ENCODE measurements at regions not wholly inside any gene's neighbourhood (a gene's known extent, or its start where the extent isn't known, plus 50 kb on each side); places are given as distances from the start of the nearest gene placed in this dataset.

DNA sequence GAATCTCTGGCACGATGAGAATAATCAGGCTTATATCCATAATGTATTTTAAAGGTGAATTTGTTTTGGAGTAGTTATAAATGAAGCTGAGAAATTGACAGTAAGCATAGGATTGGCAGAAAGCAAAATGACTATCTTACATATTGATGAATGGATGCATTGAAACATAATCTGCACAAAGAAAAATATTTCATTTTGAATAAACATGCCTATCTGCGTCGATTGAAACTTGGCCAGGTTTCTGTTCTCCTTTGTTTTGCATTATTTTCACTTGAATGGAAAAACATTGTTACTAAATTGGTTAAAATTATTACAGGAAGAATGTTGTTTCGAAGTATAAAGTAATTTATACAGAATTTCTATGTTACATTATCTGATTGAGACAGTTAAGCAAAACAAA, 128.2 kb downstream of the USP22 start:
- H3K56ac ChIP-seq (ENCODE audit: insufficient read length, low read depth, low read length), result no peak overlapping the region
- H2BK15ac ChIP-seq (ENCODE audit: low read depth, low read length), result no peak overlapping the region
- TF ChIP-seq, protein P1, sequence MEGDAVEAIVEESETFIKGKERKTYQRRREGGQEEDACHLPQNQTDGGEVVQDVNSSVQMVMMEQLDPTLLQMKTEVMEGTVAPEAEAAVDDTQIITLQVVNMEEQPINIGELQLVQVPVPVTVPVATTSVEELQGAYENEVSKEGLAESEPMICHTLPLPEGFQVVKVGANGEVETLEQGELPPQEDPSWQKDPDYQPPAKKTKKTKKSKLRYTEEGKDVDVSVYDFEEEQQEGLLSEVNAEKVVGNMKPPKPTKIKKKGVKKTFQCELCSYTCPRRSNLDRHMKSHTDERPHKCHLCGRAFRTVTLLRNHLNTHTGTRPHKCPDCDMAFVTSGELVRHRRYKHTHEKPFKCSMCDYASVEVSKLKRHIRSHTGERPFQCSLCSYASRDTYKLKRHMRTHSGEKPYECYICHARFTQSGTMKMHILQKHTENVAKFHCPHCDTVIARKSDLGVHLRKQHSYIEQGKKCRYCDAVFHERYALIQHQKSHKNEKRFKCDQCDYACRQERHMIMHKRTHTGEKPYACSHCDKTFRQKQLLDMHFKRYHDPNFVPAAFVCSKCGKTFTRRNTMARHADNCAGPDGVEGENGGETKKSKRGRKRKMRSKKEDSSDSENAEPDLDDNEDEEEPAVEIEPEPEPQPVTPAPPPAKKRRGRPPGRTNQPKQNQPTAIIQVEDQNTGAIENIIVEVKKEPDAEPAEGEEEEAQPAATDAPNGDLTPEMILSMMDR (conservative IDR thresholded peaks at IDR 0.05), result no peak
- no peak overlapping the region for H2AFZ ChIP-seq (ENCODE audit: low read length)
- Mint-ChIP-seq H3K36me3 (ENCODE audit: insufficient read depth in 1 of 3, low read depth in 3 of 3) (peaks cover 8 to 16% (median 8%) of the 10 kb centered on the region in 3 experiments), H3K4me1 (peaks cover 5 to 9% of the 10 kb centered on the region in 2 experiments; a peak in 1 of 4 replicates), H3K27me3 (ENCODE audit: low read depth) (no peaks in the 10 kb centered on the region; the same call in 1 of the 2 replicates), H3K27ac (no peak overlapping the region), H3K4me3 (no peak overlapping the region), H3K9me3 (peaks cover 10 to 12% of the 10 kb centered on the region in 2 experiments)
- H4K8ac ChIP-seq (replicated peaks; ENCODE audit: insufficient read length, low read depth, low read length), result no peak overlapping the region
- no peaks in the 10 kb centered on the region for H3K79me1 ChIP-seq (ENCODE audit: insufficient read depth, low read depth, low read length, poor library complexity, severe bottlenecking)
- no peak overlapping the region for H3K9ac ChIP-seq (ENCODE audit: extremely low read depth, insufficient read length, low read length)
- H3K27ac ChIP-seq (ENCODE audit: insufficient read length, low read depth, low read length), result no peak overlapping the region
- H3K27me3 ChIP-seq (ENCODE audit: insufficient read depth, low read length), result no peaks in the 10 kb centered on the region
- no peak overlapping the region for H3T11ph ChIP-seq (ENCODE audit: low read length)
- no peak overlapping the region for H2BK5ac ChIP-seq (ENCODE audit: insufficient read length, low read length)
- H2BK12ac ChIP-seq (ENCODE audit: insufficient read length, low read depth, low read length), result no peak overlapping the region
- no peaks in the 10 kb centered on the region for H3K9me3 ChIP-seq (ENCODE audit: control insufficient read depth, low read depth, low read length)
- H2BK20ac ChIP-seq (ENCODE audit: low read depth, low read length, poor library complexity, severe bottlenecking), result no peak overlapping the region
- H4K91ac ChIP-seq (ENCODE audit: insufficient read length, low read depth, low read length), result no peak overlapping the region
- H4K20me1 ChIP-seq (ENCODE audit: control insufficient read depth, insufficient read depth, insufficient read length), result no peaks in the 10 kb centered on the region
- WGBS (ENCODE audit: extremely low coverage, insufficient read length, low lambda C conversion rate), result 100% methylated on average over 1 of the region's 4 CpGs
- H3K79me2 ChIP-seq (ENCODE audit: insufficient read depth, low read length), result no peaks in the 10 kb centered on the region
- H3K23me2 ChIP-seq (ENCODE audit: insufficient read length, low read depth, low read length, poor library complexity, severe bottlenecking), result no peaks in the 10 kb centered on the region
- no peak overlapping the region for H2BK120ac ChIP-seq (ENCODE audit: low read depth, low read length, poor library complexity, severe bottlenecking)
- no peak overlapping the region for H3K4me2 ChIP-seq (ENCODE audit: insufficient read depth, insufficient read length, low read length)
- no peak overlapping the region for H3K4ac ChIP-seq (ENCODE audit: low read depth, low read length)
- H2AK5ac ChIP-seq (ENCODE audit: insufficient read length, low read length), result no peak overlapping the region
- no peak overlapping the region for H3K14ac ChIP-seq (ENCODE audit: insufficient read depth, low read length)
- H4K5ac ChIP-seq (ENCODE audit: insufficient read length, low read depth, low read length), result no peak overlapping the region
- H3K4me1 ChIP-seq (ENCODE audit: insufficient read depth, low read length), result no peaks in the 10 kb centered on the region
- no peak overlapping the region for H3K18ac ChIP-seq (ENCODE audit: insufficient read length, low read depth, low read length)
- no peak overlapping the region for H3K23ac ChIP-seq (ENCODE audit: insufficient read length, low read depth, low read length)
- DNase-seq, result no peak

Data from H9 (cell line).